OCI-LY7 (cell line): ENCODE measurements at regions not wholly inside any gene's neighbourhood (a gene's known extent, or its start where the extent isn't known, plus 50 kb on each side); places are given as distances from the start of the nearest gene placed in this dataset.

Experiments used
- BruUV-seq: library from RNA; stranded (reverse); fragments of 400-500 nt; replicated peaks from 2 replicates; lab custom pipeline; 2021; lab: Mats Ljungman, UMichigan
- CTCF ChIA-PET: fragments of 300-600 bp; sonication (Branson Sonifier 250); formaldehyde crosslinking; loops from one replicate; lab custom pipeline; 2022; ENCODE audit warnings: antibody characterized with exemption; ENCODE audit not compliant: unreplicated experiment; lab: Charles Lee
- POLR2A ChIA-PET: fragments of 300-600 bp; sonication (Branson Sonifier 250); formaldehyde crosslinking; loops from one replicate; lab custom pipeline; 2022; ENCODE audit warnings: antibody characterized with exemption; lab: Charles Lee
- DNase-seq: peaks from one replicate; pipeline ENCODE4 v3.0.0-alpha.2; 2015; ENCODE audit warnings: low spot score
- H2AFZ ChIP-seq: fragments of 200-600 bp; sonication (generic), shearing (Covaris generic); 2 replicates; pipeline ENCODE4 v1.6.1; 2014; ENCODE audit warnings: mild to moderate bottlenecking, antibody characterized with exemption, low read length, moderate library complexity
- H3K27ac ChIP-seq: fragments of 200-600 bp; sonication (generic); 2 replicates; pipeline ENCODE4 v1.5.1; 2014; ENCODE audit warnings: mixed run types, low read depth, mild to moderate bottlenecking, moderate library complexity, low read length, inconsistent platforms; ENCODE audit not compliant: poor library complexity, severe bottlenecking
- H3K36me3 ChIP-seq: fragments of 200-600 bp; sonication (generic); 2 replicates; pipeline ENCODE4 v1.6.1; 2014; ENCODE audit warnings: mild to moderate bottlenecking, antibody characterized with exemption, low read length, moderate library complexity, mixed read lengths; ENCODE audit not compliant: insufficient read depth
- H3K4me1 ChIP-seq: fragments of 200-600 bp; sonication (generic); 2 replicates; pipeline ENCODE4 v1.5.1; 2014; ENCODE audit warnings: mild to moderate bottlenecking, low read length; ENCODE audit not compliant: insufficient read depth, poor library complexity, severe bottlenecking
- H3K4me2 ChIP-seq: fragments of 200-600 bp; sonication (generic); 2 replicates; pipeline ENCODE4 v1.6.1; 2014; ENCODE audit warnings: mild to moderate bottlenecking, low read length
- H3K4me3 ChIP-seq: fragments of 200-600 bp; sonication (generic); 2 replicates; pipeline ENCODE4 v1.5.1; 2014; ENCODE audit warnings: mild to moderate bottlenecking, low read depth, low read length; ENCODE audit not compliant: poor library complexity, severe bottlenecking
- H3K79me2 ChIP-seq: fragments of 200-600 bp; sonication (generic); 2 replicates; pipeline ENCODE4 v1.6.1; 2016; ENCODE audit warnings: low read depth, mild to moderate bottlenecking, low read length, moderate library complexity, mixed read lengths; ENCODE audit not compliant: insufficient read depth
- H3K9me2 ChIP-seq: fragments of 200-600 bp; sonication (generic); 2 replicates; pipeline ENCODE4 v1.6.1; 2016; ENCODE audit warnings: mild to moderate bottlenecking, low read length, mixed read lengths; ENCODE audit not compliant: insufficient read depth
- H3K9me3 ChIP-seq: fragments of 200-600 bp; sonication (generic); 2 replicates; pipeline ENCODE4 v1.6.1; 2014; ENCODE audit warnings: mild to moderate bottlenecking, mixed run types, low read length, mixed read lengths
- H4K20me1 ChIP-seq: fragments of 200-600 bp; sonication (generic); 2 replicates; pipeline ENCODE4 v1.6.1; 2014; ENCODE audit warnings: mild to moderate bottlenecking, antibody characterized with exemption, low read length, moderate library complexity, mixed read lengths; ENCODE audit not compliant: insufficient read depth
- EZH2phosphoT487 ChIP-seq: fragments of 200-600 bp; sonication (generic); IDR thresholded peaks from 2 replicates; pipeline ENCODE4 v1.6.1; 2018; ENCODE audit warnings: low read depth, borderline replicate concordance, mild to moderate bottlenecking, mixed run types, antibody characterized with exemption, low read length, moderate library complexity, mixed read lengths
- intact Hi-C: fragments of 100-400 bp; cut with micrococcal nuclease; formaldehyde crosslinking; loops from one replicate; pipeline ENCODE4 v1.10.0; 2022; ENCODE audit not compliant: unreplicated experiment
- TF ChIP-seq, protein P1 (sequence below): fragments of 200-600 bp; sonication (generic); conservative IDR thresholded peaks from 2 replicates; pipeline ENCODE4 v1.5.1; 2014; ENCODE audit warnings: mild to moderate bottlenecking, antibody characterized with exemption, low read length, moderate library complexity, mixed read lengths

DNA sequence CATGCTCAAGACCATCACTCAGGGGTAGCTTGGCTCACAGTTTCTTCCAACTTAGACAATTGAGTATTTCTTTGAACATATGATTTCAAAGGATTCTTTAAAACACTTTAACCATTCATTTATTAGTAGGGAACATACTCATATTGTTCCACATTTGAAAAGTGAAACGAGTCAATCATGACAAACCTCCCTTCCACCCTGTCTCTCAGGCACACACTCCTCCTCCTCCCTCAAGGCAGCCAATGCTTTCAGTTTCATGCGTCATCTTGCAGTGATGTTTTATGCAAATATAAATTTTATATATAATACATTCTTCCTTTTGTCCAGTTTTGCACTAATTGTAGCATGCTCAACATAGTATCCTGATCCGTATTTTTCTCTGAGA lies 126.0 kb upstream of the BOD1 start:
- Histone ChIP-seq H3K79me2 (peaks cover 22% of the 10 kb centered on the region; the same call in 1 of the 2 replicates), H3K36me3 (no peaks in the 10 kb centered on the region; the same call in 1 of the 2 replicates), H3K4me1 (peaks cover 94% of the 10 kb centered on the region), H3K27ac (peak overlapping the region; percentile 99), H3K9me2 (no peaks in the 10 kb centered on the region), H3K9me3 (peaks cover 8% of the 10 kb centered on the region; the same call in 1 of the 2 replicates), H3K4me2 (peak overlapping the region; percentile 93), H2AFZ (no peak overlapping the region; the same call in 1 of the 2 replicates), H3K4me3 (peak overlapping the region; percentile 58), H4K20me1 (no peaks in the 10 kb centered on the region)
- CTCF ChIA-PET: no interaction called here
- POLR2A ChIA-PET: interaction anchor here (1.0 to 7.1 kb wide), 5 partner anchors 9 to 141 kb away, joined by 3 to 107 read pairs (median 4); no protein-coding TSS in a partner anchor
- no TSS peak for BruUV-seq
- DNase-seq: peak; percentile 57
- intact Hi-C loops: no loop called here
- TF ChIP-seq, protein P1, sequence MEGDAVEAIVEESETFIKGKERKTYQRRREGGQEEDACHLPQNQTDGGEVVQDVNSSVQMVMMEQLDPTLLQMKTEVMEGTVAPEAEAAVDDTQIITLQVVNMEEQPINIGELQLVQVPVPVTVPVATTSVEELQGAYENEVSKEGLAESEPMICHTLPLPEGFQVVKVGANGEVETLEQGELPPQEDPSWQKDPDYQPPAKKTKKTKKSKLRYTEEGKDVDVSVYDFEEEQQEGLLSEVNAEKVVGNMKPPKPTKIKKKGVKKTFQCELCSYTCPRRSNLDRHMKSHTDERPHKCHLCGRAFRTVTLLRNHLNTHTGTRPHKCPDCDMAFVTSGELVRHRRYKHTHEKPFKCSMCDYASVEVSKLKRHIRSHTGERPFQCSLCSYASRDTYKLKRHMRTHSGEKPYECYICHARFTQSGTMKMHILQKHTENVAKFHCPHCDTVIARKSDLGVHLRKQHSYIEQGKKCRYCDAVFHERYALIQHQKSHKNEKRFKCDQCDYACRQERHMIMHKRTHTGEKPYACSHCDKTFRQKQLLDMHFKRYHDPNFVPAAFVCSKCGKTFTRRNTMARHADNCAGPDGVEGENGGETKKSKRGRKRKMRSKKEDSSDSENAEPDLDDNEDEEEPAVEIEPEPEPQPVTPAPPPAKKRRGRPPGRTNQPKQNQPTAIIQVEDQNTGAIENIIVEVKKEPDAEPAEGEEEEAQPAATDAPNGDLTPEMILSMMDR: no peak
- no peak for TF ChIP-seq EZH2phosphoT487

DNA sequence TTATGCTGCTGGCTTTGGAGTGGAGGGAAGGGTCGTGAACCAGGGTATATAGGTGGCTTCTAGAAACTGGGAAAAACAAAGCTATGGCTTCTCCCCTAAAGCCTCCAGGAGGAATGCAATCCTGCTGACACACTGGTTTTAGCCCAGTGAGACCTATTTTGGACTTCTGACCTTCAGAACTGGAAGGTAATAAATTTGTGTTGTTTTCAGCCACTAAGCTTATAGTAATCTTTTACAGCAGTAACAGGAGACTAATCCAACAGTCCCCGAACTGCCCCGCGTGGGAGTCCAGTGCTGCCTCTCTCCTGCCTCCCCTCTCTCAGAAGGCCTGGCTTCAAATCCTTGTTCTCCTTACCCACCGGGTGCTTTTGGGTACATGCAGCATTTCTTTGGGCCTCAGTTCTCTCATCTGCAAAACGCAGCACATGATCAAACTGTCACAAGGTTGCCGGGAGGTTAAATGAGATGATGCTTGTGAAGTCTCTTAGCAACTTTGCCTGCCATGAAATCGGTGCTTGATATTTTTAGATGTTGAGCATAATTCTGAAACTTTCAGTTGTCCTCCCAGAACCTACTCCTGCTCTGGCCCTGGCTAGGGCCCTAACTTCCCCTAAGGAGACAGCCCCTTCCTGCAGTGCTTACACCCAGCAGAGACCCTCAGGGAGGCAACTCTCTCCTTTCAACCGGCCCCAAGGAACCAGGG lies 127.3 kb upstream of the BOD1 start:
- intact Hi-C loops: loop anchor here (2.0 kb wide), 2 partner anchors 45 to 229 kb away; no protein-coding TSS in a partner anchor
- Histone ChIP-seq H3K79me2 (peaks cover 22% of the 10 kb centered on the region; the same call in 1 of the 2 replicates), H3K9me2 (no peaks in the 10 kb centered on the region), H3K9me3 (peaks cover 8% of the 10 kb centered on the region; the same call in 1 of the 2 replicates), H3K36me3 (no peaks in the 10 kb centered on the region; the same call in 1 of the 2 replicates), H3K27ac (peak overlapping the region; percentile 99), H3K4me3 (peak overlapping the region; percentile 58), H3K4me1 (peaks cover 91% of the 10 kb centered on the region), H3K4me2 (peak overlapping the region; percentile 93), H2AFZ (peak overlapping the region; percentile 0; the same call in 1 of the 2 replicates), H4K20me1 (no peaks in the 10 kb centered on the region)
- POLR2A ChIA-PET: interaction anchor here (0.7 to 7.1 kb wide), 13 partner anchors 10 to 174 kb away, joined by 3 to 107 read pairs (median 5); partner anchors contain the start of gene CPEB4
- peak; percentile 56 for DNase-seq
- no TSS peak for BruUV-seq
- TF ChIP-seq, protein P1: no peak
- no peak for TF ChIP-seq EZH2phosphoT487
- CTCF ChIA-PET: interaction anchor here (0.8 to 2.2 kb wide), 3 partner anchors 15 to 79 kb away, joined by 3 to 7 read pairs (median 6); no protein-coding TSS in a partner anchor
